ENCODE measurements at regions not wholly inside any gene's neighbourhood (a gene's known extent, or its start where the extent isn't known, plus 50 kb on each side); places are given as distances from the start of the nearest gene placed in this dataset.

DNA sequence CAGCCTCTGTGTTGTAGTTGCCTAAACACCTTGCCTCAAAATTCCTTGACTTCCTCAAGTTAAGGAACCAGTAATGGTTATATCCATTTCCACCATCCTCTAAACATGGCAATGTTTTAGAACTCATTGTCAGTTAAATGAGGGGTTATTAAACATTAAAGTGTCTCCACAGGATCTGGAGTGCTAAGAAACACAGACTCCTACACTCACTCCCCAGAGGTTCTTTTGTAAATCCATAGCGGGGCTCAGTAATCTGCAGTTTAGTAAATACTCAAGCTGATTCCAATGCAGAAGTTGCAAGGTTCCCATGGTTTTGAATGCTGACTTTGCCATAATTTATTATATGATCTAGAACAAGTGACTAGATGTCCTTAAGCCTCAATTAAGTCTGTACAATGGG, 245.5 kb downstream of the GPAT3 start (continued):
- TF ChIP-seq RAD21 (IDR thresholded peaks at IDR 0.05; ENCODE audit: insufficient read depth, low read depth, low read length) (no peak), MYB (IDR thresholded peaks at IDR 0.05; ENCODE audit: borderline replicate concordance, low read depth, low read length) (no peak), FOS (IDR thresholded peaks at IDR 0.05; ENCODE audit: borderline replicate concordance, extremely low read depth, insufficient read length) (no peak), SREBF2 (IDR thresholded peaks at IDR 0.05; ENCODE audit: low read length) (no peak), JUND (IDR thresholded peaks at IDR 0.05; ENCODE audit: low read depth, low read length) (no peak), TAF1 (IDR thresholded peaks at IDR 0.05; ENCODE audit: borderline replicate concordance, low read depth, low read length) (no peak), NFYA (IDR thresholded peaks at IDR 0.05; ENCODE audit: borderline replicate concordance, low read depth, low read length) (no peak), KAT2A (conservative IDR thresholded peaks at IDR 0.05; ENCODE audit: control insufficient read depth, low read depth, low read length) (no peak)

DNA sequence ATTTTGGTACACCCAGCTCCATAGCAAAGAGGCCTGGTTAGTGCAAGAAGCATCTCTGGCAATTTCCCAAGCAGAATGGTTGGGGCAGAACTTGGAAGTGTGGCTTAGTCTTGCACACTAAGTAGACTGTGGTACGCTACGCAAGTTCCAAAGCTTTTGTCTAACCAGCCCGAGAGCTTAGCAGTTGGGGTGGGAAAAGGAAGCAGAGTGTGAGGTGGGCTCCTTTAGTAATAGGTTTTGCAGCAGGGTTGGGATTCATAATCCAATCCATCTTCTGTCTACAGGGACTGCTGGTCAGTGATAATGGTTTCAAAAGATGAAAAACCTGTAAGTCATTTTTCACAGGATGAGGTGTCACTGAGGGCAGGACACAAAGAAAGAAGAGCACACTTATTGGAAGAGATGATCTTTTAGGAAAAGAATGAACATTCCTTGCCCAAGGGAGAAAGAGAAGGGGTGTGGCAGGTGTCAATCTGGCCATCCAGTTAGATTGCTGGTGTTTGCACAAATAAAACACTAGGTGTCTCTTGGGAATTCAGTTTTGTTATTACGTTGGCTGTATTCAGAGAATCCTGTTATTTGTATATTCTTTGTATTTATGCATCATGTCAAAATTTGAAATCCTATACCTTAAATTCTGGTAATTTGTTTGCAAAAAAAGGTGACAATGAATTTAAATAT, 244.3 kb downstream of the GPAT3 start:
- in situ Hi-C loops (cut with MboI) = no loop called here
- Histone ChIP-seq H3K27ac (ENCODE audit: control insufficient read depth, insufficient read depth) (no peak overlapping the region), H4K20me1 (ENCODE audit: control insufficient read depth, insufficient read depth) (no peaks in the 10 kb centered on the region), H3K36me3 (ENCODE audit: control insufficient read depth in 2 of 2, insufficient read depth in 2 of 2, low read length in 1 of 2) (no peaks in the 10 kb centered on the region), H3K4me2 (ENCODE audit: control insufficient read depth, insufficient read depth) (no peak overlapping the region), H3K4me1 (ENCODE audit: control insufficient read depth, insufficient read depth, low read length) (no peaks in the 10 kb centered on the region), H3K79me2 (ENCODE audit: control insufficient read depth, insufficient read depth, low read length) (no peaks in the 10 kb centered on the region), H3K9me3 (replicated peaks; ENCODE audit: control insufficient read depth, insufficient read depth, low read length) (no peaks in the 10 kb centered on the region), H3K27me3 (replicated peaks in 1 of 2; ENCODE audit: control insufficient read depth in 2 of 2, insufficient read depth in 2 of 2, low read length in 1 of 2) (no peaks in the 10 kb centered on the region), H3K9ac (ENCODE audit: control insufficient read depth, insufficient read depth, low read length) (no peak overlapping the region), H3K4me3 (no peak overlapping the region), H2AFZ (ENCODE audit: control insufficient read depth, low read depth, low read length) (no peak overlapping the region)
- intact Hi-C loops (cut with micrococcal nuclease; ENCODE audit: unreplicated experiment) = no loop called here
- POLR2A ChIA-PET = no interaction called here
- WGBS (ENCODE audit: insufficient coverage, insufficient replicate concordance, low lambda C conversion rate, missing lambda C conversion rate) = 41% methylated on average over 4 of the region's 4 CpGs
- CTCF ChIA-PET = interaction anchor here (2.4 kb wide), 1 partner anchor 11 kb away, joined by 9 read pairs; no protein-coding TSS in a partner anchor
- ATAC-seq = no peak
- no TSS peak for BruUV-seq (replicated peaks)
- RAD21 ChIA-PET (ENCODE audit: unreplicated experiment) = no interaction called here
- no peak for FAIRE-seq
- DNase-seq (ENCODE audit: low read depth, low spot score) = no peak
- TF ChIP-seq NR2F1 (conservative IDR thresholded peaks at IDR 0.05) (no peak), ATF7 (IDR thresholded peaks at IDR 0.05; ENCODE audit: low read depth) (no peak), ASH2L (IDR thresholded peaks at IDR 0.05; ENCODE audit: borderline replicate concordance, low read depth) (no peak), RAD51 (IDR thresholded peaks at IDR 0.05) (no peak), MTA3 (IDR thresholded peaks at IDR 0.05; ENCODE audit: borderline replicate concordance, low read length) (no peak), PBX3 (IDR thresholded peaks at IDR 0.05; ENCODE audit: insufficient replicate concordance, low read depth, low read length) (no peak), NFYA (IDR thresholded peaks at IDR 0.05; ENCODE audit: borderline replicate concordance, low read depth, low read length) (no peak), POLR2AphosphoS5 (IDR thresholded peaks at IDR 0.05; ENCODE audit: low read length) (no peak), RB1 (IDR thresholded peaks at IDR 0.05; ENCODE audit: borderline replicate concordance) (no peak), POLR2AphosphoS2 (IDR thresholded peaks at IDR 0.05; ENCODE audit: low read depth, low read length) (no peak), HDAC6 (IDR thresholded peaks at IDR 0.05; ENCODE audit: unreplicated experiment) (no peak), ETV6 (conservative IDR thresholded peaks at IDR 0.05 in 1 of 2, IDR thresholded peaks at IDR 0.05 in 1 of 2; ENCODE audit: borderline replicate concordance in 1 of 2, low read depth in 1 of 2) (no peak), MEF2A (IDR thresholded peaks at IDR 0.05; ENCODE audit: insufficient read depth, low read depth, low read length) (no peak), EP300 (IDR thresholded peaks at IDR 0.05; ENCODE audit: borderline replicate concordance in 1 of 2, control insufficient read depth in 1 of 2, low read depth in 2 of 2, low read length in 2 of 2) (no peak)
- TF ChIP-seq, protein P1, sequence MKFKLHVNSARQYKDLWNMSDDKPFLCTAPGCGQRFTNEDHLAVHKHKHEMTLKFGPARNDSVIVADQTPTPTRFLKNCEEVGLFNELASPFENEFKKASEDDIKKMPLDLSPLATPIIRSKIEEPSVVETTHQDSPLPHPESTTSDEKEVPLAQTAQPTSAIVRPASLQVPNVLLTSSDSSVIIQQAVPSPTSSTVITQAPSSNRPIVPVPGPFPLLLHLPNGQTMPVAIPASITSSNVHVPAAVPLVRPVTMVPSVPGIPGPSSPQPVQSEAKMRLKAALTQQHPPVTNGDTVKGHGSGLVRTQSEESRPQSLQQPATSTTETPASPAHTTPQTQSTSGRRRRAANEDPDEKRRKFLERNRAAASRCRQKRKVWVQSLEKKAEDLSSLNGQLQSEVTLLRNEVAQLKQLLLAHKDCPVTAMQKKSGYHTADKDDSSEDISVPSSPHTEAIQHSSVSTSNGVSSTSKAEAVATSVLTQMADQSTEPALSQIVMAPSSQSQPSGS (IDR thresholded peaks at IDR 0.05; ENCODE audit: low read length) = no peak
- SMC1A ChIA-PET (ENCODE audit: uncharacterized antibody, unreplicated experiment) = no interaction called here
